HEK293 (cell line): ENCODE measurements at regions not wholly inside any gene's neighbourhood (a gene's known extent, or its start where the extent isn't known, plus 50 kb on each side); places are given as distances from the start of the nearest gene placed in this dataset.
"Not testable (repeated sequence)": the region's sequence is repeated elsewhere in the genome, so short reads cannot be mapped to it uniquely, and the experiment has no call there.

Experiments
- CTCF ChIA-PET: fragments of 350-600 bp; formaldehyde crosslinking; extraction: SDS; loops from one replicate; lab custom pipeline; 2021; ENCODE audit warnings: antibody characterized with exemption; lab: Yijun Ruan, JAX
- POLR2A ChIA-PET: fragments of 300-600 bp; formaldehyde crosslinking; extraction: SDS; loops from one replicate; lab custom pipeline; 2020; ENCODE audit warnings: antibody characterized with exemption, inconsistent platforms; lab: Yijun Ruan, JAX
- H3K27ac ChIP-seq: fragments of 200-500 bp; sonication (Bioruptor generic); 2 replicates; pipeline ENCODE4 v1.5.1; 2014; ENCODE audit warnings: low read depth, low read length, control low read depth, inconsistent platforms; ENCODE audit errors: extremely low read depth
- H3K36me3 ChIP-seq, 2 experiments: fragments of 200-500 bp in 1 of 2; sonication (Bioruptor generic) in 1 of 2; 1 replicate in 1 of 2; 2 replicates in 1 of 2; pipeline ENCODE4 v1.5.1; 2014 to 2017; ENCODE audit warnings: inconsistent platforms in 2 of 2, low read length in 2 of 2; ENCODE audit not compliant: control insufficient read depth in 2 of 2, insufficient read depth in 1 of 2
- H3K4me1 ChIP-seq: fragments of 200-500 bp; sonication (Bioruptor generic); 2 replicates; pipeline ENCODE4 v1.5.1; 2014; ENCODE audit warnings: mild to moderate bottlenecking, low read length, inconsistent platforms; ENCODE audit not compliant: control insufficient read depth, insufficient read depth
- H3K4me3 ChIP-seq: 2 replicates; pipeline ENCODE4 v1.5.1; 2011; ENCODE audit warnings: low read depth, mild to moderate bottlenecking, control low read depth, low read length, moderate library complexity
- H3K9me3 ChIP-seq: fragments of 200-500 bp; sonication (Bioruptor generic); 2 replicates; pipeline ENCODE4 v1.5.1; 2014; ENCODE audit warnings: low read depth, low read length, inconsistent platforms; ENCODE audit not compliant: control insufficient read depth, insufficient read depth
- BCL6B ChIP-seq: fragments of 450-650 bp; formaldehyde crosslinking; IDR thresholded peaks from 2 replicates; pipeline ENCODE4 v1.5.1; 2017; ENCODE audit warnings: missing biosample characterization, missing genetic modification characterization
- ELK4 ChIP-seq: IDR thresholded peaks from 2 replicates; pipeline ENCODE4 v1.6.1; 2011; ENCODE audit warnings: mild to moderate bottlenecking, low read depth, low read length, borderline replicate concordance
- KLF1 ChIP-seq: fragments of 450-650 bp; formaldehyde crosslinking; IDR thresholded peaks from 2 replicates; pipeline ENCODE4 v1.5.1; 2016; ENCODE audit warnings: missing biosample characterization, missing genetic modification characterization
- MEIS1 ChIP-seq: sonication (generic); formaldehyde crosslinking; IDR thresholded peaks from 2 replicates; pipeline ENCODE4 v1.8.1; 2022; ENCODE audit warnings: missing genetic modification reagents, mild to moderate bottlenecking, borderline replicate concordance
- PBX3 ChIP-seq: sonication (generic); formaldehyde crosslinking; IDR thresholded peaks from 2 replicates; pipeline ENCODE4 v1.8.1; 2022; ENCODE audit warnings: mild to moderate bottlenecking, moderate library complexity, missing genetic modification reagents
- SCRT2 ChIP-seq: fragments of 450-650 bp; formaldehyde crosslinking; IDR thresholded peaks from 2 replicates; pipeline ENCODE4 v1.5.1; 2016; ENCODE audit warnings: missing biosample characterization, missing genetic modification characterization
- SETDB1 ChIP-seq: IDR thresholded peaks from one replicate; pipeline ENCODE4 v1.6.1; 2017; ENCODE audit warnings: mild to moderate bottlenecking, low read length, moderate library complexity, mixed read lengths; ENCODE audit not compliant: insufficient read length
- SP7 ChIP-seq: fragments of 450-650 bp; formaldehyde crosslinking; IDR thresholded peaks from 2 replicates; pipeline ENCODE4 v1.5.1; 2016; ENCODE audit warnings: missing biosample characterization, missing genetic modification characterization
- TCF7L2 ChIP-seq: IDR thresholded peaks from 2 replicates; pipeline ENCODE4 v1.6.1; 2011; ENCODE audit warnings: low read depth, mild to moderate bottlenecking, inconsistent platforms, low read length, moderate library complexity, borderline replicate concordance
- ZEB2 ChIP-seq: fragments of 450-650 bp; formaldehyde crosslinking; IDR thresholded peaks from 2 replicates; pipeline ENCODE4 v1.5.1; 2016; ENCODE audit warnings: missing biosample characterization, missing genetic modification characterization
- ZNF112 ChIP-seq: fragments of 450-650 bp; formaldehyde crosslinking; IDR thresholded peaks from 2 replicates; pipeline ENCODE4 v1.5.0; 2017; ENCODE audit warnings: missing biosample characterization, missing genetic modification characterization
- ZNF146 ChIP-seq: fragments of 450-650 bp; formaldehyde crosslinking; IDR thresholded peaks from 2 replicates; pipeline ENCODE4 v1.5.1; 2016; ENCODE audit warnings: missing biosample characterization, missing genetic modification characterization
- ZNF174 ChIP-seq: fragments of 450-650 bp; formaldehyde crosslinking; IDR thresholded peaks from 2 replicates; pipeline ENCODE4 v1.5.0; 2017; ENCODE audit warnings: missing biosample characterization, mild to moderate bottlenecking, missing genetic modification characterization
- ZNF223 ChIP-seq: fragments of 450-650 bp; formaldehyde crosslinking; IDR thresholded peaks from 2 replicates; pipeline ENCODE4 v1.5.1; 2016; ENCODE audit warnings: missing biosample characterization, missing genetic modification characterization
- ZNF239 ChIP-seq: fragments of 450-650 bp; formaldehyde crosslinking; IDR thresholded peaks from 2 replicates; pipeline ENCODE4 v1.5.1; 2016; ENCODE audit warnings: missing biosample characterization, missing genetic modification characterization
- ZNF266 ChIP-seq: fragments of 450-650 bp; formaldehyde crosslinking; IDR thresholded peaks from 2 replicates; pipeline ENCODE4 v1.5.1; 2016; ENCODE audit warnings: missing biosample characterization, missing genetic modification characterization, low read depth
- ZNF302 ChIP-seq: fragments of 450-650 bp; formaldehyde crosslinking; IDR thresholded peaks from 2 replicates; pipeline ENCODE4 v1.5.1; 2016; ENCODE audit warnings: missing biosample characterization, missing genetic modification characterization, low read depth
- ZNF350 ChIP-seq: fragments of 450-650 bp; formaldehyde crosslinking; IDR thresholded peaks from 2 replicates; pipeline ENCODE4 v1.5.0; 2017; ENCODE audit warnings: missing biosample characterization, mild to moderate bottlenecking, missing genetic modification characterization
- ZNF391 ChIP-seq: fragments of 450-650 bp; formaldehyde crosslinking; IDR thresholded peaks from 2 replicates; pipeline ENCODE4 v1.5.1; 2016; ENCODE audit warnings: low read depth, missing biosample characterization, missing genetic modification characterization, borderline replicate concordance
- ZNF488 ChIP-seq: fragments of 450-650 bp; formaldehyde crosslinking; IDR thresholded peaks from 2 replicates; pipeline ENCODE4 v1.5.1; 2016; ENCODE audit warnings: missing biosample characterization, missing genetic modification characterization
- ZNF529 ChIP-seq: fragments of 450-650 bp; formaldehyde crosslinking; IDR thresholded peaks from 2 replicates; pipeline ENCODE4 v1.5.1; 2017; ENCODE audit warnings: missing genetic modification characterization, missing biosample characterization; ENCODE audit not compliant: insufficient replicate concordance
- ZNF548 ChIP-seq: fragments of 450-650 bp; formaldehyde crosslinking; IDR thresholded peaks from 2 replicates; pipeline ENCODE4 v1.5.1; 2016; ENCODE audit warnings: missing biosample characterization, missing genetic modification characterization
- ZNF558 ChIP-seq: fragments of 450-650 bp; formaldehyde crosslinking; IDR thresholded peaks from 2 replicates; pipeline ENCODE4 v1.5.1; 2016; ENCODE audit warnings: missing biosample characterization, missing genetic modification characterization
- ZNF585B ChIP-seq: fragments of 450-650 bp; formaldehyde crosslinking; IDR thresholded peaks from 2 replicates; pipeline ENCODE4 v1.5.1; 2016; ENCODE audit warnings: missing biosample characterization, missing genetic modification characterization
- ZNF600 ChIP-seq: fragments of 450-650 bp; formaldehyde crosslinking; IDR thresholded peaks from 2 replicates; pipeline ENCODE4 v1.5.1; 2016; ENCODE audit warnings: missing biosample characterization, missing genetic modification characterization
- ZNF677 ChIP-seq: fragments of 450-650 bp; IDR thresholded peaks from 2 replicates; pipeline ENCODE4 v1.5.0; 2018; ENCODE audit warnings: missing biosample characterization, mild to moderate bottlenecking, missing genetic modification characterization, moderate library complexity
- ZNF76 ChIP-seq: fragments of 450-650 bp; formaldehyde crosslinking; IDR thresholded peaks from 2 replicates; pipeline ENCODE4; 2016; ENCODE audit warnings: low read depth, missing biosample characterization, missing genetic modification characterization, borderline replicate concordance
- ZNF843 ChIP-seq: fragments of 450-650 bp; formaldehyde crosslinking; IDR thresholded peaks from 2 replicates; pipeline ENCODE4 v1.5.1; 2016; ENCODE audit warnings: missing biosample characterization, missing genetic modification characterization
- ZSCAN16 ChIP-seq: fragments of 450-650 bp; formaldehyde crosslinking; IDR thresholded peaks from 2 replicates; pipeline ENCODE4 v1.5.1; 2016; ENCODE audit warnings: missing biosample characterization, missing genetic modification characterization
- ZSCAN23 ChIP-seq: fragments of 450-650 bp; formaldehyde crosslinking; IDR thresholded peaks from 2 replicates; pipeline ENCODE4 v1.5.1; 2016; ENCODE audit warnings: missing biosample characterization, missing genetic modification characterization
- ZXDB ChIP-seq: fragments of 450-650 bp; formaldehyde crosslinking; IDR thresholded peaks from 2 replicates; pipeline ENCODE4 v1.5.1; 2016; ENCODE audit warnings: missing biosample characterization, missing genetic modification characterization

- Histone ChIP-seq H3K9me3 (no peaks in the 10 kb centered on the region), H3K4me3 (no peak overlapping the region), H3K4me1 (no peaks in the 10 kb centered on the region), H3K27ac (no peak overlapping the region), H3K36me3 (no peaks in the 10 kb centered on the region)
- ChIA-PET POLR2A (no interaction called here), CTCF (no interaction called here)
- no peak for TF ChIP-seq ZNF239 (tag by site-specific recombination)
- TF ChIP-seq ZNF146 (tag by site-specific recombination): no peak
- TF ChIP-seq ZSCAN23: no peak
- no peak for TF ChIP-seq MEIS1
- TF ChIP-seq ZNF76 (tag by site-specific recombination): no peak
- TF ChIP-seq ZNF529: no peak
- TF ChIP-seq ELK4: no peak
- no peak for TF ChIP-seq ZNF843 (tag by site-specific recombination)
- TF ChIP-seq SETDB1: no peak
- TF ChIP-seq ZNF112 (tag by site-specific recombination): no peak
- no peak for TF ChIP-seq SP7 (tag by site-specific recombination)
- TF ChIP-seq ZNF266 (tag by site-specific recombination): no peak
- no peak for TF ChIP-seq ZSCAN16 (tag by site-specific recombination)
- TF ChIP-seq KLF1 (tag by site-specific recombination): no peak
- TF ChIP-seq ZNF585B (tag by site-specific recombination): no peak
- no peak for TF ChIP-seq ZXDB (tag by site-specific recombination)
- no peak for TF ChIP-seq ZNF174 (tag by site-specific recombination)
- no peak for TF ChIP-seq ZNF677 (tag by site-specific recombination)
Measured at GRCh38 chr4:160117686-160118085, 1014.8 kb downstream of the RAPGEF2 start.

- POLR2A ChIA-PET, H3K4me1 ChIP-seq, H3K4me3 ChIP-seq, H3K9me3 ChIP-seq, CTCF ChIA-PET, H3K36me3 ChIP-seq, H3K27ac ChIP-seq: not testable (repeated sequence)
Measured at GRCh38 chr4:160125576-160126287, 1022.9 kb downstream of the RAPGEF2 start.

GRCh38 chr4:160127211-160127610 lies 1024.3 kb downstream of the RAPGEF2 start:
- Histone ChIP-seq H3K4me1 (no peaks in the 10 kb centered on the region), H3K36me3 (no peaks in the 10 kb centered on the region), H3K9me3 (no peaks in the 10 kb centered on the region), H3K4me3 (no peak overlapping the region), H3K27ac (no peak overlapping the region)
- ChIA-PET CTCF (no interaction called here), POLR2A (no interaction called here)
- TF ChIP-seq ZNF600 (tag by site-specific recombination): no peak
- TF ChIP-seq BCL6B (tag by site-specific recombination): no peak
- TF ChIP-seq TCF7L2: no peak
- TF ChIP-seq ZNF391 (tag by site-specific recombination): no peak
- no peak for TF ChIP-seq ZNF223 (tag by site-specific recombination)
- TF ChIP-seq PBX3 (CRISPR knock-in tag): no peak
- TF ChIP-seq SCRT2: no peak
- no peak for TF ChIP-seq ZNF558 (tag by site-specific recombination)
- TF ChIP-seq ZEB2 (tag by site-specific recombination): no peak
- no peak for TF ChIP-seq ZNF488
- no peak for TF ChIP-seq ZNF350 (tag by site-specific recombination)
- no peak for TF ChIP-seq ZNF548 (tag by site-specific recombination)
- no peak for TF ChIP-seq ZNF302
